H9 (cell line): ENCODE measurements at regions not wholly inside any gene's neighbourhood (a gene's known extent, or its start where the extent isn't known, plus 50 kb on each side); places are given as distances from the start of the nearest gene placed in this dataset.

Experiments
- DNase-seq: peaks from one replicate; pipeline ENCODE4 v3.0.0-alpha.2; 2017
- H2AFZ ChIP-seq: one replicate; pipeline ENCODE4 v1.6.1; 2013; ENCODE audit warnings: mild to moderate bottlenecking, low read length, control low read depth, moderate library complexity
- H2AK5ac ChIP-seq: 2 replicates; pipeline ENCODE4 v1.6.1; 2013; ENCODE audit warnings: low read length, control low read depth, mixed read lengths; ENCODE audit not compliant: insufficient read length
- H2BK120ac ChIP-seq: one replicate; pipeline ENCODE4 v1.6.1; 2013; ENCODE audit warnings: low read depth, mild to moderate bottlenecking, low read length, control low read depth, inconsistent platforms; ENCODE audit not compliant: poor library complexity, severe bottlenecking
- H2BK12ac ChIP-seq: 2 replicates; pipeline ENCODE4 v1.6.1; 2013; ENCODE audit warnings: low read length, control low read depth, mixed read lengths, low read depth; ENCODE audit not compliant: insufficient read length
- H2BK15ac ChIP-seq: 2 replicates; pipeline ENCODE4 v1.6.1; 2013; ENCODE audit warnings: low read depth, low read length, control low read depth
- H2BK20ac ChIP-seq: one replicate; pipeline ENCODE4 v1.6.1; 2013; ENCODE audit warnings: low read depth, mild to moderate bottlenecking, low read length, control low read depth, inconsistent platforms; ENCODE audit not compliant: poor library complexity, severe bottlenecking
- H2BK5ac ChIP-seq: 2 replicates; pipeline ENCODE4 v1.6.1; 2013; ENCODE audit warnings: low read length, control low read depth, mixed read lengths; ENCODE audit not compliant: insufficient read length
- H3K14ac ChIP-seq: 2 replicates; pipeline ENCODE4 v1.6.1; 2013; ENCODE audit warnings: low read length, control low read depth; ENCODE audit not compliant: insufficient read depth
- H3K18ac ChIP-seq: 2 replicates; pipeline ENCODE4 v1.6.1; 2013; ENCODE audit warnings: low read depth, mild to moderate bottlenecking, mixed read lengths, low read length, control low read depth; ENCODE audit not compliant: insufficient read length
- H3K23ac ChIP-seq: 2 replicates; pipeline ENCODE4 v1.6.1; 2013; ENCODE audit warnings: low read length, control low read depth, mixed read lengths, low read depth; ENCODE audit not compliant: insufficient read length
- H3K23me2 ChIP-seq: 2 replicates; pipeline ENCODE4 v1.6.1; 2013; ENCODE audit warnings: low read depth, mild to moderate bottlenecking, mixed read lengths, low read length, control low read depth; ENCODE audit not compliant: insufficient read length, poor library complexity, severe bottlenecking
- H3K27ac ChIP-seq: 2 replicates; pipeline ENCODE4 v1.5.1; 2013; ENCODE audit warnings: low read length, control low read depth, mixed read lengths, low read depth; ENCODE audit not compliant: insufficient read length
- H3K27me3 ChIP-seq: 2 replicates; pipeline ENCODE4 v1.6.1; 2013; ENCODE audit warnings: low read length, control low read depth, inconsistent platforms; ENCODE audit not compliant: insufficient read depth
- H3K4ac ChIP-seq: 2 replicates; pipeline ENCODE4 v1.6.1; 2013; ENCODE audit warnings: low read depth, mild to moderate bottlenecking, control low read depth, inconsistent platforms, low read length, moderate library complexity
- H3K4me1 ChIP-seq: 2 replicates; pipeline ENCODE4 v1.6.1; 2013; ENCODE audit warnings: low read length, control low read depth, inconsistent platforms; ENCODE audit not compliant: insufficient read depth
- H3K4me2 ChIP-seq: 2 replicates; pipeline ENCODE4 v1.6.1; 2013; ENCODE audit warnings: low read length, control low read depth, mixed read lengths; ENCODE audit not compliant: insufficient read length, insufficient read depth
- H3K56ac ChIP-seq: 2 replicates; pipeline ENCODE4 v1.6.1; 2013; ENCODE audit warnings: low read depth, mild to moderate bottlenecking, mixed read lengths, low read length, control low read depth; ENCODE audit not compliant: insufficient read length
- H3K79me1 ChIP-seq: 2 replicates; pipeline ENCODE4 v1.6.1; 2013; ENCODE audit warnings: low read depth, mild to moderate bottlenecking, moderate library complexity, low read length, control low read depth, inconsistent platforms; ENCODE audit not compliant: insufficient read depth, poor library complexity, severe bottlenecking
- H3K79me2 ChIP-seq: 2 replicates; pipeline ENCODE4 v1.6.1; 2013; ENCODE audit warnings: low read length, control low read depth, inconsistent platforms; ENCODE audit not compliant: insufficient read depth
- H3K9ac ChIP-seq: 2 replicates; pipeline ENCODE4 v1.6.1; 2013; ENCODE audit warnings: low read length, control low read depth, mixed read lengths; ENCODE audit not compliant: insufficient read length; ENCODE audit errors: extremely low read depth
- H3K9me3 ChIP-seq: one replicate; pipeline ENCODE4 v1.6.1; 2013; ENCODE audit warnings: low read depth, low read length, inconsistent platforms; ENCODE audit not compliant: control insufficient read depth
- H3T11ph ChIP-seq: one replicate; pipeline ENCODE4 v1.6.1; 2013; ENCODE audit warnings: mild to moderate bottlenecking, low read length, control low read depth, inconsistent platforms
- H4K20me1 ChIP-seq: one replicate; pipeline ENCODE4 v1.6.1; 2013; ENCODE audit not compliant: control insufficient read depth, insufficient read length, insufficient read depth
- H4K5ac ChIP-seq: 2 replicates; pipeline ENCODE4 v1.6.1; 2013; ENCODE audit warnings: low read depth, mild to moderate bottlenecking, mixed read lengths, low read length, control low read depth; ENCODE audit not compliant: insufficient read length
- H4K8ac ChIP-seq: replicated peaks from 2 replicates; pipeline ENCODE4 v1.6.1; 2013; ENCODE audit warnings: low read length, control low read depth, mixed read lengths, low read depth; ENCODE audit not compliant: insufficient read length
- H4K91ac ChIP-seq: 2 replicates; pipeline ENCODE4 v1.6.1; 2013; ENCODE audit warnings: low read depth, mild to moderate bottlenecking, moderate library complexity, mixed read lengths, low read length, control low read depth; ENCODE audit not compliant: insufficient read length
- H3K27ac Mint-ChIP-seq, 3 experiments: 2 replicates in 2 of 3; 3 replicates in 1 of 3; pipeline ENCODE4 v1.8.0; 2020 to 2021; ENCODE audit warnings: mixed read lengths in 3 of 3, mild to moderate bottlenecking in 1 of 3, moderate library complexity in 1 of 3
- H3K27me3 Mint-ChIP-seq: 2 replicates; pipeline ENCODE4 v1.8.0; 2021; ENCODE audit warnings: low read depth, mild to moderate bottlenecking, moderate library complexity, mixed read lengths
- H3K36me3 Mint-ChIP-seq, 3 experiments: 2 replicates in 2 of 3; 3 replicates in 1 of 3; pipeline ENCODE4 v1.8.0; 2020 to 2021; ENCODE audit warnings: low read depth in 3 of 3, mixed read lengths in 3 of 3; ENCODE audit not compliant: insufficient read depth in 1 of 3
- H3K4me1 Mint-ChIP-seq, 2 experiments: 2 replicates each; pipeline ENCODE4 v1.8.0; 2020; ENCODE audit warnings: mixed read lengths in 2 of 2
- H3K4me3 Mint-ChIP-seq, 2 experiments: 2 replicates in 1 of 2; 3 replicates in 1 of 2; pipeline ENCODE4 v1.8.0; 2020 to 2021; ENCODE audit warnings: mild to moderate bottlenecking in 2 of 2, mixed read lengths in 2 of 2, moderate library complexity in 1 of 2
- H3K9me3 Mint-ChIP-seq, 2 experiments: 2 replicates in 1 of 2; 3 replicates in 1 of 2; pipeline ENCODE4 v1.8.0; 2020; ENCODE audit warnings: mild to moderate bottlenecking in 2 of 2, mixed read lengths in 2 of 2, moderate library complexity in 1 of 2
- WGBS: extraction: QIAGEN DNeasy Blood & Tissue Kit; methylation state at CpG from one replicate; pipeline ENCODE4 v1.1.7; 2013; ENCODE audit warnings: missing lambda C conversion rate, low lambda C conversion rate, mixed read lengths; ENCODE audit not compliant: insufficient read length; ENCODE audit errors: extremely low coverage; 5-methylcytosine and 5-hydroxymethylcytosine counted together
- TF ChIP-seq, protein P1 (sequence below): fragments of 200-600 bp; sonication (generic); conservative IDR thresholded peaks from 3 replicates; pipeline ENCODE4 v1.8.0; 2021; ENCODE audit warnings: antibody characterized with exemption, mild to moderate bottlenecking

DNA sequence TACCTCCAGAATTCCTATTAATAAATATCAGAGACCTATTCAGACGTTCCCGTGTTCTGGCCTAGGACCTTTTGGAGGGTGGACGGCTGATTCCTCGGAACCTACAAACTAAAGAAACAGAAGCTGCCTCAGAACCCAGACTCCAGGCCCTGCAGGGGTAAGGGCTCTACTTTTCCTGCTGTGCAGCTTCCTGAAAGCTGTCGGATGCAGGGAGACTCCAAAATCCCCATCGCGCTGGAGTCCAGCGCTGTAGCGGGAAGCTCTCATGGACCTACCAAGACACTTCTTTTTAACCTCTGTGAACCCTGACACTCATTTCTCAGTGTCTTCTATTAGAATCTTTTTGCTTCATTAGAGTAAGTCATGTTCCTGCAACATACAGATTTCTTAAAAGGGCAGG, 244.5 kb upstream of the PITRM1 start:
- Histone ChIP-seq H3K4me1 (no peaks in the 10 kb centered on the region), H2BK15ac (no peak overlapping the region), H3K56ac (no peak overlapping the region), H4K91ac (no peak overlapping the region), H2AFZ (no peak overlapping the region), H3K27me3 (no peaks in the 10 kb centered on the region), H4K8ac (no peak overlapping the region), H3K18ac (no peak overlapping the region), H3K23me2 (no peaks in the 10 kb centered on the region), H4K5ac (no peak overlapping the region), H3K79me2 (no peaks in the 10 kb centered on the region), H3K4ac (no peak overlapping the region), H2BK120ac (no peak overlapping the region), H2AK5ac (no peak overlapping the region), H3K23ac (no peak overlapping the region), H3K79me1 (no peaks in the 10 kb centered on the region), H3K27ac (no peak overlapping the region), H2BK20ac (no peak overlapping the region), H3K9ac (no peak overlapping the region), H4K20me1 (no peaks in the 10 kb centered on the region), H2BK12ac (no peak overlapping the region), H3K4me2 (no peak overlapping the region), H2BK5ac (no peak overlapping the region), H3K9me3 (no peaks in the 10 kb centered on the region), H3T11ph (no peak overlapping the region), H3K14ac (no peak overlapping the region)
- Mint-ChIP-seq H3K27me3 (peaks cover 4% of the 10 kb centered on the region), H3K4me3 (no peak overlapping the region), H3K27ac (no peak overlapping the region), H3K4me1 (peaks cover 15 to 16% of the 10 kb centered on the region in 2 experiments), H3K9me3 (no peaks in the 10 kb centered on the region; a peak in 1 of 5 replicates), H3K36me3 (no peaks in the 10 kb centered on the region)
- no peak for DNase-seq
- TF ChIP-seq, protein P1, sequence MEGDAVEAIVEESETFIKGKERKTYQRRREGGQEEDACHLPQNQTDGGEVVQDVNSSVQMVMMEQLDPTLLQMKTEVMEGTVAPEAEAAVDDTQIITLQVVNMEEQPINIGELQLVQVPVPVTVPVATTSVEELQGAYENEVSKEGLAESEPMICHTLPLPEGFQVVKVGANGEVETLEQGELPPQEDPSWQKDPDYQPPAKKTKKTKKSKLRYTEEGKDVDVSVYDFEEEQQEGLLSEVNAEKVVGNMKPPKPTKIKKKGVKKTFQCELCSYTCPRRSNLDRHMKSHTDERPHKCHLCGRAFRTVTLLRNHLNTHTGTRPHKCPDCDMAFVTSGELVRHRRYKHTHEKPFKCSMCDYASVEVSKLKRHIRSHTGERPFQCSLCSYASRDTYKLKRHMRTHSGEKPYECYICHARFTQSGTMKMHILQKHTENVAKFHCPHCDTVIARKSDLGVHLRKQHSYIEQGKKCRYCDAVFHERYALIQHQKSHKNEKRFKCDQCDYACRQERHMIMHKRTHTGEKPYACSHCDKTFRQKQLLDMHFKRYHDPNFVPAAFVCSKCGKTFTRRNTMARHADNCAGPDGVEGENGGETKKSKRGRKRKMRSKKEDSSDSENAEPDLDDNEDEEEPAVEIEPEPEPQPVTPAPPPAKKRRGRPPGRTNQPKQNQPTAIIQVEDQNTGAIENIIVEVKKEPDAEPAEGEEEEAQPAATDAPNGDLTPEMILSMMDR: no peak
- no CpG with 5 or more reads among the region's 9 CpGs for WGBS
